ENCODE measurements at regions not wholly inside any gene's neighbourhood (a gene's known extent, or its start where the extent isn't known, plus 50 kb on each side); places are given as distances from the start of the nearest gene placed in this dataset.

GRCh38 chr10:118102121-118102520, 55.4 kb upstream of the RAB11FIP2 start:
- no peak for TF ChIP-seq CTCF (IDR thresholded peaks at IDR 0.05)
- TF ChIP-seq POLR2A (IDR thresholded peaks at IDR 0.05): no peak

Data from prostate gland (tissue), 2 donors.